Upper lobe of left lung (tissue), 6 donors: ENCODE measurements at regions not wholly inside any gene's neighbourhood (a gene's known extent, or its start where the extent isn't known, plus 50 kb on each side); places are given as distances from the start of the nearest gene placed in this dataset.
A peak's percentile ranks its signal among the peaks of the same experiment; 100 is the strongest.

Source experiments
- ATAC-seq, 2 donors: fragments of 200-7000 bp; cut with Tn5 transposase; one replicate each; pipeline ENCODE4 v1.9.1; 2022; ENCODE audit warnings: mild to moderate bottlenecking in 2 of 2, moderate library complexity in 2 of 2; ENCODE audit not compliant: low FRiP score in 2 of 2
- DNase-seq, 2 donors: peaks; one replicate each; pipeline ENCODE4 v3.0.0-alpha.2; 2019 to 2020
- H3K27ac ChIP-seq, 4 donors: fragments of 200-600 bp; sonication (generic); one replicate each; pipeline ENCODE4 v1.5.1; 2016 to 2019
- H3K27me3 ChIP-seq, 4 donors: fragments of 200-600 bp; sonication (generic); one replicate each; pipeline ENCODE4 v1.5.1; 2017 to 2019
- H3K36me3 ChIP-seq, 4 donors: fragments of 200-600 bp; sonication (generic); one replicate each; pipeline ENCODE4 v1.5.1; 2016 to 2019
- H3K4me1 ChIP-seq, 4 donors: fragments of 200-600 bp; sonication (generic); one replicate each; pipeline ENCODE4 v1.5.1; 2018 to 2019
- H3K4me3 ChIP-seq, 4 donors: fragments of 200-600 bp; sonication (generic); one replicate each; pipeline ENCODE4 v1.5.1; 2017 to 2019; ENCODE audit warnings: mild to moderate bottlenecking in 2 of 4, moderate library complexity in 1 of 4
- H3K9me3 ChIP-seq, 4 donors: fragments of 200-600 bp; sonication (generic); one replicate each; pipeline ENCODE4 v1.5.1; 2018 to 2019
- EP300 ChIP-seq, 4 donors: sonication (generic); formaldehyde crosslinking; IDR thresholded peaks; one replicate each; pipeline ENCODE4 v1.5.1; 2017; ENCODE audit warnings: antibody characterized with exemption in 4 of 4, control low read depth in 2 of 4
- POLR2A ChIP-seq, 4 donors: fragments of 450-650 bp; IDR thresholded peaks; one replicate each; pipeline ENCODE4 v1.5.1; 2016 to 2017; ENCODE audit warnings: antibody characterized with exemption in 4 of 4, mild to moderate bottlenecking in 2 of 4
- POLR2AphosphoS5 ChIP-seq, 2 donors: sonication (generic); formaldehyde crosslinking; IDR thresholded peaks; one replicate each; pipeline ENCODE4 v1.5.1; 2017; ENCODE audit warnings: antibody characterized with exemption in 2 of 2
- WGBS, 2 donors: methylation state at CpG; one replicate each; pipeline ENCODE4 v1.1.5; 2017 to 2018; 5-methylcytosine and 5-hydroxymethylcytosine counted together
- TF ChIP-seq, protein P1 (sequence below), 6 experiments: fragments of 450-650 bp in 4 of 6; fragments of 200-600 bp in 2 of 6; sonication (generic) in 2 of 6; IDR thresholded peaks; one replicate each; pipeline ENCODE4 v1.5.1; 2016 to 2019; ENCODE audit warnings: antibody characterized with exemption in 6 of 6
- donor health status: DM: no; HTN: no; CAD: no; lungs with moderate emphysema.
- donor health status: DM: no; HTN: yes; CAD: no; lungs with severe emphysema.

DNA sequence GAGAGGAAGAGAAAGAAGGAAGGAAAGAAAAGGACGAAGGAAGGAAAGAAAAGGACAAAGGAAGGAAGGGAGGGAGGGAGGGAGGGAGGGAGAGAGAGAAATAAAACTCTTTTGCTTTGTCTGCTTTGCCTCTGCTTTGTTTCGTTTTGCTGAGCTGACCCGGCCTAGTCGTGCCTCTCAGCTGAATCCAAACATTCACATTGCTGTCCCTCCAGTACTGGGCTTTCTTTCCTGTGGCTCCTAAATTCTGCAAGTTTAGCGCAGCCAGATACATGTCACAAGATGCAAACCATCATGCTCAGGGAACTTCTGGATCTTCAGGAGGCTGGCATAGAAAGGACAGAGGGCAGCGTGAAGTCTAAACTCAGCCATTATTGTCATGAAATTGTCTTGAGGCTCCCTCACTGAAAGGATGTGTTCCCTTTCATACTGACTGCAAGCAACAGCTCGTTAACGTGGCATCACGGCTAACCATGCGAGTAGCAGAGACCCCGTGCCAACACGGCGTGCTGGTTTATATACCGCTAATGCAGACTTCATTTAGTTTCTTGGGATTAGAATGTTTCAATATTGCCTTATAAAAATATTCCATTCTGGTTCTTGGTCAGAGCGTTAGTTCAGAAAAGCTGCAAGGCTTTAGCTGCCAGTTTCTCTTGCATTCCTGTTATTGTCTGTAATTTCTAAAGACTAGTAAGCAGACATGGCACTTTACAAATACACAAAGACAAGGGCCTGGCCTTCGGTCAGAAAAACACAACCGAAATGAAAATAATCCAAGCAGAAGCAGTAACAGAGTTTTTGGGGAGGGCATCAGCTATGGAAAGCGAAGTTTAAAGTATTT lies 94.2 kb downstream of the TMEM174 start:
- H3K27ac ChIP-seq = no peak overlapping the region
- no peaks in the 10 kb centered on the region for H3K9me3 ChIP-seq
- DNase-seq (no peak), ATAC-seq (no peak)
- peak overlapping the region in 2 of 4 donors; percentile 1 to 24 for H3K4me3 ChIP-seq
- peaks cover 0 to 9% (median 2%) of the 10 kb centered on the region in 4 donors for H3K4me1 ChIP-seq
- TF ChIP-seq EP300 (IDR thresholded peaks at IDR 0.05) = no peak
- TF ChIP-seq POLR2AphosphoS5 (IDR thresholded peaks at IDR 0.05) = no peak
- TF ChIP-seq, protein P1, sequence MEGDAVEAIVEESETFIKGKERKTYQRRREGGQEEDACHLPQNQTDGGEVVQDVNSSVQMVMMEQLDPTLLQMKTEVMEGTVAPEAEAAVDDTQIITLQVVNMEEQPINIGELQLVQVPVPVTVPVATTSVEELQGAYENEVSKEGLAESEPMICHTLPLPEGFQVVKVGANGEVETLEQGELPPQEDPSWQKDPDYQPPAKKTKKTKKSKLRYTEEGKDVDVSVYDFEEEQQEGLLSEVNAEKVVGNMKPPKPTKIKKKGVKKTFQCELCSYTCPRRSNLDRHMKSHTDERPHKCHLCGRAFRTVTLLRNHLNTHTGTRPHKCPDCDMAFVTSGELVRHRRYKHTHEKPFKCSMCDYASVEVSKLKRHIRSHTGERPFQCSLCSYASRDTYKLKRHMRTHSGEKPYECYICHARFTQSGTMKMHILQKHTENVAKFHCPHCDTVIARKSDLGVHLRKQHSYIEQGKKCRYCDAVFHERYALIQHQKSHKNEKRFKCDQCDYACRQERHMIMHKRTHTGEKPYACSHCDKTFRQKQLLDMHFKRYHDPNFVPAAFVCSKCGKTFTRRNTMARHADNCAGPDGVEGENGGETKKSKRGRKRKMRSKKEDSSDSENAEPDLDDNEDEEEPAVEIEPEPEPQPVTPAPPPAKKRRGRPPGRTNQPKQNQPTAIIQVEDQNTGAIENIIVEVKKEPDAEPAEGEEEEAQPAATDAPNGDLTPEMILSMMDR (IDR thresholded peaks at IDR 0.05) = no peak
- 54 to 82% methylated on average over 18 of the region's 18 CpGs for WGBS, 2 donors
- no peaks in the 10 kb centered on the region for H3K36me3 ChIP-seq
- no peaks in the 10 kb centered on the region for H3K27me3 ChIP-seq

DNA sequence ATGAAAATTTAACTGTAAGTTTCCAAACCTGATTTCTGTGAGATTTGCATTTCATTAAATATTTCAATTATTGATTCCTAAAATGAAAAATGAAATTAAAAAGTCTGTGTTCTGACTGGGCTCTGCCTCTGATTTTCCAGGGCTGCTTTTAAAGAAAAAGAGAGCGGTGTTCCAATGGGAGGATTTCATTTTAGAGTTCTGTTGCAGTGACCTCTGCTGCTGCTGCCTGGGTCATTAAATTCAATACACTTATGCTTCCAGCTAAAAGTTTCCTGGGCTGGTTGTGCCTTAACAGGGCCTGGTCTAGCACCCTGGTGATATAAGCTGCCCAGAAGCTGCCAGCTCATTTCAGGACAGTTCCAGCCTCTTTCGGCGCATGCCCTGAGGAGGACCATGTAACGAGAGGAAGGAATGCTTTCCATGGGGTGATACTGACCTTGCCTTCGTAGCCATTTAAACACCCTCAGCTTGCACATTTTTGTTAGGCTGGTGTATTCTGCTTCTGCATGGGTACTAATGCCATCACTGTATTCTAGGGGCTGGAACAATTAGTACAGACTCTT lies 93.3 kb downstream of the TMEM174 start:
- no peak for ATAC-seq
- no peaks in the 10 kb centered on the region for H3K9me3 ChIP-seq
- no peak overlapping the region for H3K27ac ChIP-seq
- no peak for TF ChIP-seq POLR2A (IDR thresholded peaks at IDR 0.05)
- TF ChIP-seq, protein P1 (IDR thresholded peaks at IDR 0.05) = no peak
- no peak for TF ChIP-seq POLR2AphosphoS5 (IDR thresholded peaks at IDR 0.05)
- no peak for TF ChIP-seq EP300 (IDR thresholded peaks at IDR 0.05)
- peaks cover 0 to 9% (median 2%) of the 10 kb centered on the region in 4 donors for H3K4me1 ChIP-seq
- WGBS, 2 donors = 87 to 94% methylated on average over 5 of the region's 5 CpGs
- no peak overlapping the region for H3K4me3 ChIP-seq
- H3K36me3 ChIP-seq = no peaks in the 10 kb centered on the region
- no peaks in the 10 kb centered on the region for H3K27me3 ChIP-seq
- DNase-seq = no peak

DNA sequence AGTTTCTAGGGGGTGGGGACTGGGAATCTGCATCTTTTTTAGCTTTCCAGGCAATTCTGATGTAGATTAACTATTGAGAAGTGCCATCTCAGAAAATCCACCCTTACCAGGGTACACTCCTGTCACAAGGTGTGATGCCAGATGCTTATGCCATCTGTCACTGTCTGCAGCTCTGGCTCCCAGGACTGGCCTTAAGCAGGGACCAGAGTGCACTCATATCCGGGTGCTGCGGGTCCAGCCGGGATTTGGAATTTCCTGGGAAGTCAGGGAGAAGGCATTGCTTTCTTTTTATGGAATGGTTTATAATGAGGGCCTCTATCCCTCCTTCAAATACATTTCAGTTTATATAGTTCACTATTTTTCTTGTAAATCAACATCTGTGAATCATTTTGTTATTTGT lies 92.6 kb downstream of the TMEM174 start:
- TF ChIP-seq POLR2AphosphoS5 (IDR thresholded peaks at IDR 0.05) (no peak), EP300 (IDR thresholded peaks at IDR 0.05) (no peak), POLR2A (IDR thresholded peaks at IDR 0.05) (no peak)
- TF ChIP-seq, protein P1 (IDR thresholded peaks at IDR 0.05) = no peak
- peaks cover 0 to 9% (median 2%) of the 10 kb centered on the region in 4 donors for H3K4me1 ChIP-seq
- no peaks in the 10 kb centered on the region for H3K9me3 ChIP-seq
- WGBS, 2 donors = 64 to 73% methylated on average over 3 of the region's 3 CpGs
- ATAC-seq = no peak
- no peak overlapping the region for H3K4me3 ChIP-seq
- no peaks in the 10 kb centered on the region for H3K27me3 ChIP-seq
- H3K36me3 ChIP-seq = no peaks in the 10 kb centered on the region
- no peak for DNase-seq
- H3K27ac ChIP-seq = no peak overlapping the region

DNA sequence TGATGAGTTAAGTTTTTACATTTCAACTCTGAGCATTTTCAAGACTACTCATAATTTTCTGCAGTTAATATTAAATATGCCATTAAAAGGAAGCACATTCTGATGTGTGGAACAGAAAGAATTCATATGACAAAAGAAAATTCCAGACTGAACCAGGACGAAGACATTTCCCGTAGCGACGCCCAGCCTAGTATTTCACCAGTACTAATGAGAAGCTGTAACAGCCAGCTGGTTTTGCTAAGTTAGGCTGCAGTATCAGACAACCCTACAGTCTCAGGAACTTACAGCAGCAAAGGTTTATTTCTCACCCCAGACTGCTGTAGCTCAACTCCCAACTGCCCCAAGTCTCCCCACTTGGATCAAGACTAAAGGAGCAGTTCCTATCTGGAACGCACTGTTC lies 91.6 kb downstream of the TMEM174 start:
- Histone ChIP-seq H3K4me3 (no peak overlapping the region), H3K36me3 (no peaks in the 10 kb centered on the region), H3K4me1 (peaks cover 0 to 9% (median 2%) of the 10 kb centered on the region in 4 donors), H3K27ac (no peak overlapping the region), H3K9me3 (no peaks in the 10 kb centered on the region), H3K27me3 (no peaks in the 10 kb centered on the region)
- TF ChIP-seq, protein P1 (IDR thresholded peaks at IDR 0.05) = no peak
- TF ChIP-seq POLR2AphosphoS5 (IDR thresholded peaks at IDR 0.05) = no peak
- TF ChIP-seq POLR2A (IDR thresholded peaks at IDR 0.05) = no peak
- TF ChIP-seq EP300 (IDR thresholded peaks at IDR 0.05) = no peak
- DNase-seq (no peak), ATAC-seq (no peak)
- 77 to 87% methylated on average over 5 of the region's 5 CpGs for WGBS, 2 donors
